DOHH2 (cell line): ENCODE measurements at regions not wholly inside any gene's neighbourhood (a gene's known extent, or its start where the extent isn't known, plus 50 kb on each side); places are given as distances from the start of the nearest gene placed in this dataset.

ENCODE experiments used
- H3F3A ChIP-seq: fragments of 200-600 bp; sonication (generic), shearing (Covaris generic); 2 replicates; pipeline ENCODE4 v1.6.0; 2016; ENCODE audit warnings: antibody characterized with exemption, mild to moderate bottlenecking; ENCODE audit not compliant: control insufficient read depth, insufficient read depth
- H3K27ac ChIP-seq: fragments of 200-600 bp; sonication (generic); 2 replicates; pipeline ENCODE4 v1.5.1; 2014; ENCODE audit warnings: low read depth, mild to moderate bottlenecking, low read length, moderate library complexity
- H3K27me3 ChIP-seq: fragments of 200-600 bp; sonication (generic); 2 replicates; pipeline ENCODE4 v1.6.1; 2014; ENCODE audit warnings: mild to moderate bottlenecking, low read length, mixed read lengths; ENCODE audit not compliant: control insufficient read depth
- H3K36me3 ChIP-seq: fragments of 200-600 bp; sonication (generic); 2 replicates; pipeline ENCODE4 v1.6.1; 2014; ENCODE audit warnings: mild to moderate bottlenecking, low read length, moderate library complexity, mixed read lengths; ENCODE audit not compliant: control insufficient read depth
- H3K4me1 ChIP-seq: fragments of 200-600 bp; sonication (generic); 2 replicates; pipeline ENCODE4 v1.6.1; 2014; ENCODE audit warnings: mild to moderate bottlenecking, low read length, mixed read lengths; ENCODE audit not compliant: control insufficient read depth
- H3K4me2 ChIP-seq: fragments of 200-600 bp; sonication (generic); 2 replicates; pipeline ENCODE4 v1.6.0; 2014; ENCODE audit warnings: mild to moderate bottlenecking, low read length, moderate library complexity
- H3K4me3 ChIP-seq: fragments of 200-600 bp; sonication (generic); 2 replicates; pipeline ENCODE4 v1.5.1; 2014; ENCODE audit warnings: mild to moderate bottlenecking, low read length, mixed read lengths
- H3K79me2 ChIP-seq: fragments of 200-600 bp; sonication (generic); 2 replicates; pipeline ENCODE4 v1.6.1; 2014; ENCODE audit warnings: mild to moderate bottlenecking, low read length, mixed read lengths; ENCODE audit not compliant: control insufficient read depth
- H3K9me2 ChIP-seq: fragments of 200-600 bp; sonication (generic); replicated peaks from 2 replicates; pipeline ENCODE4 v1.6.1; 2014; ENCODE audit warnings: mild to moderate bottlenecking, low read length, mixed read lengths; ENCODE audit not compliant: control insufficient read depth
- H3K9me3 ChIP-seq: fragments of 200-600 bp; sonication (generic); 2 replicates; pipeline ENCODE4 v1.6.1; 2014; ENCODE audit warnings: antibody characterized with exemption, low read length, mixed read lengths; ENCODE audit not compliant: control insufficient read depth, insufficient read depth
- H4K20me1 ChIP-seq: fragments of 200-600 bp; sonication (generic); 2 replicates; pipeline ENCODE4 v1.6.0; 2014; ENCODE audit warnings: low read depth, mild to moderate bottlenecking, antibody characterized with exemption, low read length, moderate library complexity; ENCODE audit not compliant: control insufficient read depth, insufficient read depth
- EZH2phosphoT487 ChIP-seq: fragments of 200-600 bp; sonication (generic); IDR thresholded peaks from 2 replicates; pipeline ENCODE4 v1.6.1; 2017; ENCODE audit warnings: borderline replicate concordance, mild to moderate bottlenecking, antibody characterized with exemption, low read length, moderate library complexity, mixed read lengths
- TF ChIP-seq, protein P1 (sequence below): fragments of 200-600 bp; sonication (generic); IDR thresholded peaks from one replicate; pipeline ENCODE4 v1.5.1; 2014; ENCODE audit warnings: antibody characterized with exemption, mild to moderate bottlenecking, low read depth, low read length; ENCODE audit not compliant: poor library complexity, severe bottlenecking

DNA sequence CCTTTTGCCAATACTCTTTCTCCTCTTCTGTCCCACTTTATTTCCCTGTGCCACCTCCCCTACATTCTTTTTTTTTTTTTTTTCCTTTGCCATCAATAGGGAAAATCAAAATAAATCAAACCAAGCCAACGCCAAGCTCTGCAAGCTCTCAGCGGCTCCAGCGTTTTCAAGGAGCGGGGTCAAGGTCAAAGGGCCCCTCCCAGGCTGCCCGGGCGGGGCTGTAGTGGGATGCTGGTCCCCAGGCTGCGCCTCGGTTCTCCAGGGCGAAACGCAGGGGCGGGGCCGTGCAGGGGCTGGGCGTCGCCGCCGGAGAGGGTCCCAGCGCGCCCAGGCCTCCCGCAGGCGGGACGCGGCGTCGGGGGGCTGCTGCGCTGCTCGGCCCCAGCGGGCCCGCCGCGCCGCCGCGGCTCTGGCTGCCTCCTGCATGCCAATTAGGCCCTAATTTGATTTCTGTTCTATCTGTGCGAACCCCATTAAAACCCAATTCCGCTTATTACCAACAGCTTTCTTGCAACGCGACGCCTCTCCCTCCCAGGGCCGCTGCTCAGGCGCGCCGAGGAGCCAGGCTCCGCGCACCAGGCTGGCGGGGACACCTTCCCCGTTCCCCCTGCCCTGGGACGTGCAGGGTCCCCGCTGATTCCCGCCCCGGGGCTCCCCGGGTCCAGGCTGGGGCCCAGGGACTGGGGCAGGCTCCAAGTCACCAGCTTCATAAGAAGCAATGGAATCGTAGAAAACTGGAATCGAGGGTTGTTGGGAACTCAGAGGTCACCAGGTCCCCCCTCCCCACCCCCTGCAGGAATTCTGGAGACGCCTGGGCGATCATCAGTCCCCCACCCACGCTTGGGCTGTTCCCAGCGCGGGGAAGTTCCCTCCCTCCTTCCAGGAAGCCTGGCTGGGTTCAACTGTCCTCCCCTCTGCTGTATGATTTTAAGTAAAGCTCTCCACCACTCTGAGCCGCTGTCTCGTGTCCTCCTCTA, 50.7 kb upstream of the MAP1LC3B2 start:
- no peak for TF ChIP-seq EZH2phosphoT487
- TF ChIP-seq, protein P1, sequence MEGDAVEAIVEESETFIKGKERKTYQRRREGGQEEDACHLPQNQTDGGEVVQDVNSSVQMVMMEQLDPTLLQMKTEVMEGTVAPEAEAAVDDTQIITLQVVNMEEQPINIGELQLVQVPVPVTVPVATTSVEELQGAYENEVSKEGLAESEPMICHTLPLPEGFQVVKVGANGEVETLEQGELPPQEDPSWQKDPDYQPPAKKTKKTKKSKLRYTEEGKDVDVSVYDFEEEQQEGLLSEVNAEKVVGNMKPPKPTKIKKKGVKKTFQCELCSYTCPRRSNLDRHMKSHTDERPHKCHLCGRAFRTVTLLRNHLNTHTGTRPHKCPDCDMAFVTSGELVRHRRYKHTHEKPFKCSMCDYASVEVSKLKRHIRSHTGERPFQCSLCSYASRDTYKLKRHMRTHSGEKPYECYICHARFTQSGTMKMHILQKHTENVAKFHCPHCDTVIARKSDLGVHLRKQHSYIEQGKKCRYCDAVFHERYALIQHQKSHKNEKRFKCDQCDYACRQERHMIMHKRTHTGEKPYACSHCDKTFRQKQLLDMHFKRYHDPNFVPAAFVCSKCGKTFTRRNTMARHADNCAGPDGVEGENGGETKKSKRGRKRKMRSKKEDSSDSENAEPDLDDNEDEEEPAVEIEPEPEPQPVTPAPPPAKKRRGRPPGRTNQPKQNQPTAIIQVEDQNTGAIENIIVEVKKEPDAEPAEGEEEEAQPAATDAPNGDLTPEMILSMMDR = no peak
- no peaks in the 10 kb centered on the region for H3K9me2 ChIP-seq
- H3K36me3 ChIP-seq = no peaks in the 10 kb centered on the region
- peaks cover 25% of the 10 kb centered on the region for H3K27me3 ChIP-seq
- no peaks in the 10 kb centered on the region for H3K79me2 ChIP-seq
- no peak overlapping the region for H3K4me2 ChIP-seq
- no peaks in the 10 kb centered on the region for H3F3A ChIP-seq
- H3K4me3 ChIP-seq = no peak overlapping the region
- no peaks in the 10 kb centered on the region for H3K9me3 ChIP-seq
- H3K27ac ChIP-seq = no peak overlapping the region
- no peaks in the 10 kb centered on the region for H4K20me1 ChIP-seq
- no peaks in the 10 kb centered on the region for H3K4me1 ChIP-seq
